ENCODE measurements at regions not wholly inside any gene's neighbourhood (a gene's known extent, or its start where the extent isn't known, plus 50 kb on each side); places are given as distances from the start of the nearest gene placed in this dataset.

- DNase-seq (no peak), ATAC-seq (no peak)
- no peaks in the 10 kb centered on the region for H3K36me3 ChIP-seq
- H3K4me3 ChIP-seq = no peak overlapping the region
- no peaks in the 10 kb centered on the region for H3K4me1 ChIP-seq
- peaks cover 0 to 8% (median 0%) of the 10 kb centered on the region in 12 donors for H3K9me3 ChIP-seq
- no peaks in the 10 kb centered on the region for H3K27me3 ChIP-seq
- no peak for TF ChIP-seq POLR2A (IDR thresholded peaks at IDR 0.05)
- TF ChIP-seq, protein P1, sequence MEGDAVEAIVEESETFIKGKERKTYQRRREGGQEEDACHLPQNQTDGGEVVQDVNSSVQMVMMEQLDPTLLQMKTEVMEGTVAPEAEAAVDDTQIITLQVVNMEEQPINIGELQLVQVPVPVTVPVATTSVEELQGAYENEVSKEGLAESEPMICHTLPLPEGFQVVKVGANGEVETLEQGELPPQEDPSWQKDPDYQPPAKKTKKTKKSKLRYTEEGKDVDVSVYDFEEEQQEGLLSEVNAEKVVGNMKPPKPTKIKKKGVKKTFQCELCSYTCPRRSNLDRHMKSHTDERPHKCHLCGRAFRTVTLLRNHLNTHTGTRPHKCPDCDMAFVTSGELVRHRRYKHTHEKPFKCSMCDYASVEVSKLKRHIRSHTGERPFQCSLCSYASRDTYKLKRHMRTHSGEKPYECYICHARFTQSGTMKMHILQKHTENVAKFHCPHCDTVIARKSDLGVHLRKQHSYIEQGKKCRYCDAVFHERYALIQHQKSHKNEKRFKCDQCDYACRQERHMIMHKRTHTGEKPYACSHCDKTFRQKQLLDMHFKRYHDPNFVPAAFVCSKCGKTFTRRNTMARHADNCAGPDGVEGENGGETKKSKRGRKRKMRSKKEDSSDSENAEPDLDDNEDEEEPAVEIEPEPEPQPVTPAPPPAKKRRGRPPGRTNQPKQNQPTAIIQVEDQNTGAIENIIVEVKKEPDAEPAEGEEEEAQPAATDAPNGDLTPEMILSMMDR (IDR thresholded peaks at IDR 0.05) = no peak
- intact Hi-C loops (cut with DNase I) = no loop called here
- 94 to 96% (median 94%) methylated on average over 3 of the region's 3 CpGs for WGBS, 4 donors
- no peak overlapping the region for H3K27ac ChIP-seq
Observed at GRCh38 chr10:35972275-35972674, 330.2 kb upstream of the FZD8 start.

GRCh38 chr10:35971397-35971796 lies 329.3 kb upstream of the FZD8 start:
- H3K27me3 ChIP-seq = no peaks in the 10 kb centered on the region
- no peaks in the 10 kb centered on the region for H3K36me3 ChIP-seq
- DNase-seq (no peak), ATAC-seq (no peak)
- TF ChIP-seq POLR2A (IDR thresholded peaks at IDR 0.05) = no peak
- TF ChIP-seq, protein P1 (IDR thresholded peaks at IDR 0.05) = no peak
- peaks cover 0 to 16% (median 0%) of the 10 kb centered on the region in 12 donors for H3K9me3 ChIP-seq
- WGBS, 4 donors = 90 to 95% (median 93%) methylated on average over 2 of the region's 2 CpGs
- H3K4me1 ChIP-seq = no peaks in the 10 kb centered on the region
- no peak overlapping the region for H3K27ac ChIP-seq
- intact Hi-C loops (cut with DNase I) = no loop called here
- H3K4me3 ChIP-seq = no peak overlapping the region

DNA sequence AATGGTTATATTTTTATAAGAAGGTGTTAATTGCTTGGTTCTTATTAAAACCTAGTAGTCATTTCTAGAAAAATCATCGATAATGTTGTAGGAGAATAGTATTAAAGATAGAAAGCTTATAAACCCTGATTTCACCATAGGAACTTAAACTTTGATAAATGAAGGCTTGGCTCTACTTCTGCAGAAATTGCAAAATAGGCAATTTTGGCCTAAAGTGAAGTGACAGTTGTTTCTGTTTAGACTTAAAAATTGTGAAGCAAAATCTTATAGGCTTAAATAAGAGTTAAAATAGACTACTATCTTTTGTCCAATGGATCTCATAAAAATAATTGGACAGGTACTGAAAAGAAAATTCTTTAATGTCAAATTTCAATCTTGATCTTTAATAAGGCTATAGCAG lies 321.6 kb upstream of the FZD8 start:
- Histone ChIP-seq H3K27me3 (no peaks in the 10 kb centered on the region), H3K4me3 (no peak overlapping the region), H3K36me3 (no peaks in the 10 kb centered on the region), H3K9me3 (peaks cover 0 to 19% (median 0%) of the 10 kb centered on the region in 12 donors), H3K27ac (no peak overlapping the region), H3K4me1 (peaks cover 0 to 15% (median 3%) of the 10 kb centered on the region in 12 donors)
- no peak for TF ChIP-seq POLR2A (IDR thresholded peaks at IDR 0.05)
- TF ChIP-seq, protein P1 (IDR thresholded peaks at IDR 0.05) = no peak
- DNase-seq = no peak
- intact Hi-C loops (cut with DNase I) = no loop called here
- no peak for ATAC-seq
- WGBS, 4 donors = 94 to 99% (median 96%) methylated on average over 1 of the region's 1 CpG

- no peak for ATAC-seq
- WGBS, 4 donors = 92 to 98% (median 95%) methylated on average over 3 of the region's 3 CpGs
- Histone ChIP-seq H3K36me3 (no peaks in the 10 kb centered on the region), H3K27ac (no peak overlapping the region), H3K4me3 (no peak overlapping the region), H3K27me3 (no peaks in the 10 kb centered on the region), H3K9me3 (peaks cover 0 to 10% (median 0%) of the 10 kb centered on the region in 12 donors), H3K4me1 (peaks cover 0 to 23% (median 5%) of the 10 kb centered on the region in 12 donors)
- intact Hi-C loops (cut with DNase I) = no loop called here
- DNase-seq = no peak
- TF ChIP-seq, protein P1 (IDR thresholded peaks at IDR 0.05) = no peak
- TF ChIP-seq POLR2A (IDR thresholded peaks at IDR 0.05) = no peak
Observed at GRCh38 chr10:35961501-35961900, 319.4 kb upstream of the FZD8 start.
